Effector memory CD8-positive, alpha-beta T cell (primary cell): ENCODE measurements at regions not wholly inside any gene's neighbourhood (a gene's known extent, or its start where the extent isn't known, plus 50 kb on each side); places are given as distances from the start of the nearest gene placed in this dataset.

Source experiments
- ATAC-seq: fragments of 150-1000 bp; cut with Tn5 transposase; replicated peaks from 2 replicates; pipeline ENCODE4 v1.10.0; 2021; ENCODE audit warnings: mild to moderate bottlenecking, moderate library complexity
- DNase-seq, 3 experiments: peaks; one replicate each; pipeline ENCODE4 v3.0.0; 2021
- H3K27ac Mint-ChIP-seq, 2 donors: one replicate each; pipeline ENCODE4 v1.8.0; 2022; ENCODE audit warnings: mild to moderate bottlenecking in 2 of 2, mixed read lengths in 2 of 2, moderate library complexity in 2 of 2
- H3K27me3 Mint-ChIP-seq, 2 donors: one replicate each; pipeline ENCODE4 v1.8.0; 2022; ENCODE audit warnings: mixed read lengths in 2 of 2
- H3K36me3 Mint-ChIP-seq: one replicate; pipeline ENCODE4 v1.8.0; 2022; ENCODE audit warnings: mild to moderate bottlenecking, moderate library complexity, mixed read lengths; ENCODE audit not compliant: insufficient read depth
- H3K4me1 Mint-ChIP-seq, 2 donors: one replicate each; pipeline ENCODE4 v1.8.0; 2022; ENCODE audit warnings: low read depth in 2 of 2, mixed read lengths in 2 of 2
- H3K4me3 Mint-ChIP-seq, 2 donors: one replicate each; pipeline ENCODE4 v1.8.0; 2022; ENCODE audit warnings: mild to moderate bottlenecking in 2 of 2, mixed read lengths in 2 of 2, moderate library complexity in 2 of 2
- H3K9me3 Mint-ChIP-seq, 2 donors: one replicate each; pipeline ENCODE4 v1.8.0; 2022; ENCODE audit warnings: mixed read lengths in 2 of 2

DNA sequence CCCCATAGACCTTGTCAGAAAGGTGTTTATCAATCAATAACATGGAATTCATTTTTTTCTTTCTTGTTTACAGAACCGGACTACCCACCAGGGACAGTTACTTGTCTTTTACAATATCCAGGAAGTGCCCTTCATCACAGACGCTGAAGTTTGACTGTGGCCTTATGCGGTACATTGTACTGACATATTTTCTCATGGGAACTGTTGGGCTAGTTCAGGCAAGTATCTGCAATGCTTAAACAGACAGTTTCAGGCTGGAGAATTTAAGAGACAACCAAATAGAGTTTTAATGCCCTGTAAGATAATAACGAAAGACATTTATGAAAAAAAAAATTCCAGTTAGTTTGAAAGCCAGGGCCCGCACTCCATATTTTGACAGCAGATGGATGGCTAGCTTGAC is 246.4 kb downstream of the GATA3 start:
- no peak for ATAC-seq
- no peak for DNase-seq
- no peaks in the 10 kb centered on the region for H3K36me3 Mint-ChIP-seq
- H3K4me3 Mint-ChIP-seq = no peak overlapping the region
- peaks cover 4 to 7% of the 10 kb centered on the region in 2 donors for H3K4me1 Mint-ChIP-seq
- H3K27me3 Mint-ChIP-seq = peaks cover 22 to 30% of the 10 kb centered on the region in 2 donors
- H3K27ac Mint-ChIP-seq = no peak overlapping the region
- no peaks in the 10 kb centered on the region for H3K9me3 Mint-ChIP-seq

DNA sequence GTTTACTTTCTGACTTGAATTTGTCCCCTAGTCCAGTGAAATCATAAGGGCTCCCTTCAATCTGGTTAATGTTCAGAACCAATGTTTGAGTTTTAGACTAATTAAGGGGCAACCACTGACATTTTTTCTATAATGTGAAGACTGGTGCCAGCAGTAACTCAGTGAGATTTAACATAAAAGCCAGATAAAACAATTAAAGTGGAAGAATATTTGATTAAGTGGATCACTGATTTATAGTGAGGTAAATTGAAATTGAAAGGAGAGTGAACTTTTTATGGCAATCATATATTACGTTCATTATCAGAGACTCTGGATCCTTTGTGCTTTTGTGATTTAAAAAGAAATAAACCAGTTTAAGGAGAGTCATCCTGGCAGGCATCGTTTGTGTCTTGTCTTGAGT is 246.8 kb downstream of the GATA3 start:
- Mint-ChIP-seq H3K4me1 (peaks cover 4 to 7% of the 10 kb centered on the region in 2 donors), H3K9me3 (no peaks in the 10 kb centered on the region), H3K27ac (no peak overlapping the region), H3K36me3 (no peaks in the 10 kb centered on the region), H3K27me3 (peaks cover 24 to 28% of the 10 kb centered on the region in 2 donors), H3K4me3 (no peak overlapping the region)
- DNase-seq (no peak), ATAC-seq (no peak)

- H3K9me3 Mint-ChIP-seq = no peaks in the 10 kb centered on the region
- peak overlapping the region in 1 of 2 donors; percentile 10 for H3K27ac Mint-ChIP-seq
These were observed 247.3 kb downstream of the GATA3 start for GRCh38 chr10:8301831-8302230.

GRCh38 chr10:8302565-8302964 is 248.1 kb downstream of the GATA3 start:
- no peak for ATAC-seq
- peaks cover 24 to 28% of the 10 kb centered on the region in 2 donors for H3K27me3 Mint-ChIP-seq
- no peaks in the 10 kb centered on the region for H3K36me3 Mint-ChIP-seq
- H3K27ac Mint-ChIP-seq = peak overlapping the region in 1 of 2 donors; percentile 10
- H3K4me1 Mint-ChIP-seq = peaks cover 2 to 10% of the 10 kb centered on the region in 2 donors
- H3K4me3 Mint-ChIP-seq = no peak overlapping the region
- DNase-seq = no peak
- no peaks in the 10 kb centered on the region for H3K9me3 Mint-ChIP-seq

More at GRCh38 chr10:8301831-8302230, 247.3 kb downstream of the GATA3 start:
- Mint-ChIP-seq H3K36me3 (no peaks in the 10 kb centered on the region), H3K27me3 (peaks cover 24 to 28% of the 10 kb centered on the region in 2 donors), H3K4me3 (no peak overlapping the region), H3K4me1 (peaks cover 4 to 7% of the 10 kb centered on the region in 2 donors)
- DNase-seq (no peak), ATAC-seq (no peak)

DNA sequence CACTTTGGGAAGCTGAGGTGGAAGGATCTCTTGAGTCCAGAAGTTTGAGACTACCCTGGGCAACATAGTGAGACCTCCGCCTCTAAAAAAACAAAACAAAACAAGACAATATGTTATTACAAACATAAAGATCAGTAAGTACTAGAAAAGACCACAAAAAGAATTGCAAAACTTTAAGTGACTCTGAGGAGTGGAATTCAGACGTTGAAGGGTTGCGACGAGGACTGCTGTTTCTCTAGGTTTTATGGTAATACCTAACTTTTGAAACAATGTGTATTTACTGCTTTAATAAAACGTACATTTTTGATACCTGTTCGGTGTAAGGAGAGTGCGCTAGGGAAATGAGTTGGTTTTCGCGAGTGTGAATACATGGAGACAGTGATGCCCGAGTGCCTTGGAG is 250.4 kb downstream of the GATA3 start:
- H3K9me3 Mint-ChIP-seq = no peaks in the 10 kb centered on the region
- peaks cover 17 to 20% of the 10 kb centered on the region in 2 donors for H3K27me3 Mint-ChIP-seq
- DNase-seq (no peak), ATAC-seq (no peak)
- peaks cover 2 to 7% of the 10 kb centered on the region in 2 donors for H3K4me1 Mint-ChIP-seq
- H3K27ac Mint-ChIP-seq = no peak overlapping the region
- no peaks in the 10 kb centered on the region for H3K36me3 Mint-ChIP-seq
- no peak overlapping the region for H3K4me3 Mint-ChIP-seq

GRCh38 chr10:8305876-8306652 is 251.6 kb downstream of the GATA3 start:
- DNase-seq (no peak), ATAC-seq (no peak)
- no peaks in the 10 kb centered on the region for H3K9me3 Mint-ChIP-seq
- peaks cover 17 to 20% of the 10 kb centered on the region in 2 donors for H3K27me3 Mint-ChIP-seq
- H3K4me3 Mint-ChIP-seq = no peak overlapping the region
- no peak overlapping the region for H3K27ac Mint-ChIP-seq
- H3K36me3 Mint-ChIP-seq = no peaks in the 10 kb centered on the region
- H3K4me1 Mint-ChIP-seq = peaks cover 2 to 7% of the 10 kb centered on the region in 2 donors

GRCh38 chr10:8306685-8307364 is 252.3 kb downstream of the GATA3 start:
- Mint-ChIP-seq H3K4me3 (no peak overlapping the region), H3K36me3 (no peaks in the 10 kb centered on the region), H3K4me1 (peaks cover 2 to 7% of the 10 kb centered on the region in 2 donors), H3K27me3 (peaks cover 17 to 23% of the 10 kb centered on the region in 2 donors), H3K27ac (no peak overlapping the region), H3K9me3 (no peaks in the 10 kb centered on the region)
- ATAC-seq = no peak
- no peak for DNase-seq

GRCh38 chr10:8310930-8311329 is 256.4 kb downstream of the GATA3 start:
- Mint-ChIP-seq H3K27ac (no peak overlapping the region), H3K27me3 (peaks cover 2 to 13% of the 10 kb centered on the region in 2 donors), H3K4me1 (peaks cover 0 to 3% of the 10 kb centered on the region in 2 donors), H3K9me3 (no peaks in the 10 kb centered on the region), H3K36me3 (no peaks in the 10 kb centered on the region), H3K4me3 (no peak overlapping the region)
- ATAC-seq (no peak), DNase-seq (no peak)

DNA sequence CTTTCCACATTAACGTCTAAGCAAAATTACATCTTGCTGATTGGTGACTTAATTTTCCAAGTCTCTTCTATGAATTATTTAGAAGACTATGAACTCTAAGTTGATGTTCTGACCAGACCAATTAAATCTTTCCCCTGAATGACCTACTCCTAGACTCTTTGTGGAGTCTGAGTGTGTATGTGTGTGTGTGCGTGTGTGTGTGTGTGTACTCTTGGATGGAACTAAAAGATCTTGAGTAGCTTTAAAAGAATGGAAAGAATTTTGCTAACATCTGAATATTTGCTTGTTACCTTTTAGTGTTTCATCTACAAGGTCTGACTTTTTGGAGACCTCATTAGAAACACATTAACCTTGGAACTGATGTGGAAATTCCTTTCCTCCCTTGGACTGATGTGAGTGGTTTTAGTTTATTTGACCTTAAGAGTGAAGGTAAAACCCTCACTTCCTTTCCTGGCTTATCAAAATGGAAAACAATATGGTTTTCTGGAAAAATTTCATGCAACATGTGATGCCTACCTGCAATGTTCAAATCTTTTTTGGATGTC is 257.1 kb downstream of the GATA3 start:
- H3K4me3 Mint-ChIP-seq = no peak overlapping the region
- no peaks in the 10 kb centered on the region for H3K36me3 Mint-ChIP-seq
- no peak overlapping the region for H3K27ac Mint-ChIP-seq
- peaks cover 0 to 13% of the 10 kb centered on the region in 2 donors for H3K27me3 Mint-ChIP-seq
- peaks cover 0 to 3% of the 10 kb centered on the region in 2 donors for H3K4me1 Mint-ChIP-seq
- DNase-seq (no peak), ATAC-seq (no peak)
- H3K9me3 Mint-ChIP-seq = no peaks in the 10 kb centered on the region

- no peak for ATAC-seq
- Mint-ChIP-seq H3K36me3 (no peaks in the 10 kb centered on the region), H3K27ac (no peak overlapping the region), H3K4me3 (no peak overlapping the region), H3K27me3 (peaks cover 0 to 13% of the 10 kb centered on the region in 2 donors), H3K9me3 (no peaks in the 10 kb centered on the region), H3K4me1 (peaks cover 0 to 3% of the 10 kb centered on the region in 2 donors)
- no peak for DNase-seq
These were observed 257.6 kb downstream of the GATA3 start for GRCh38 chr10:8312079-8312478.

- ATAC-seq (no peak), DNase-seq (no peak)
- H3K4me3 Mint-ChIP-seq = no peak overlapping the region
- no peak overlapping the region for H3K27ac Mint-ChIP-seq
- peaks cover 0 to 13% of the 10 kb centered on the region in 2 donors for H3K27me3 Mint-ChIP-seq
- no peaks in the 10 kb centered on the region for H3K36me3 Mint-ChIP-seq
- no peaks in the 10 kb centered on the region for H3K4me1 Mint-ChIP-seq
- H3K9me3 Mint-ChIP-seq = no peaks in the 10 kb centered on the region
These were observed 258.3 kb downstream of the GATA3 start for GRCh38 chr10:8312781-8313180.

DNA sequence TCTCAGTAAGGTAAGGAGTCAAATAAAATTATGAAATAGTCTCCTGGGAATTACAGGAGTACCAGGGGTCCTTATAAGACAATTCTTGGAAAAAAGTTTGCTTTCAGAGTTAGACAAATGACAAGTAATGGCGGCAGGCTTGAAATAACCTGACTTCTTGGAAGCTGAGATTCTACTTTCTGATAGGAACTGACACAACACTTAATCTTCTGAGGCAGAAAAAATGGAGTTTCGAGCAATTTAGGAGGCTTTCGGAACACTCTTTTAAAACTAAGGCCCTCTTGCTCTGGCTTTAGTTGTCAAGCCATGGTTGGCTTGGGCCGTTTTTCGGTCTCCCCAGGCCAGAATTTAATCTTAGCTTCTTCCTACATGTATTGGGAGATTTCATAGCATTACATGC is 260.0 kb downstream of the GATA3 start:
- DNase-seq = no peak
- no peaks in the 10 kb centered on the region for H3K9me3 Mint-ChIP-seq
- no peak overlapping the region for H3K27ac Mint-ChIP-seq
- ATAC-seq = no peak
- peaks cover 0 to 13% of the 10 kb centered on the region in 2 donors for H3K27me3 Mint-ChIP-seq
- no peaks in the 10 kb centered on the region for H3K4me1 Mint-ChIP-seq
- no peaks in the 10 kb centered on the region for H3K36me3 Mint-ChIP-seq
- H3K4me3 Mint-ChIP-seq = no peak overlapping the region

DNA sequence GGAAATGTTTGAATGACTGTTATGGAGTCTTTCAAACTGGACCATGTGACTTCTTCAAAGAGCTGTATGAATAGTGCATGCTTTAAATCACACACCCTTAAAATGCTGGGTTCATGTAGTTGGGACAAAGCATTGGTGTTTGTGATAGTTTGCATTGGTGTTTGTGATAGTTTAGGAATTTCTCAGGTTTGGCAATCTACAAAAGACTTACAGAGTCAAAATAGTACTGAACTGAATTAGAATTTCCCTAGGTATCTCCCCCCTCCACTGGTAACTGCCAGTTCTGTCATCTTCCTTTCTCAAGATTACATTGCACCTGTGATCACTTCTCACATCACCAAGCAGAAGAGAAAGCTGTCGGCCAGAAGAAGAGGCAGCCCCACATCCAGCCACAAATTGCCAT is 261.1 kb downstream of the GATA3 start:
- Mint-ChIP-seq H3K4me3 (no peak overlapping the region), H3K4me1 (peaks cover 0 to 5% of the 10 kb centered on the region in 2 donors), H3K36me3 (no peaks in the 10 kb centered on the region), H3K27me3 (peaks cover 0 to 13% of the 10 kb centered on the region in 2 donors), H3K9me3 (no peaks in the 10 kb centered on the region), H3K27ac (peak overlapping the region in 1 of 2 donors; percentile 67)
- DNase-seq (no peak), ATAC-seq (no peak)
